H1 (cell line): ENCODE measurements at regions not wholly inside any gene's neighbourhood (a gene's known extent, or its start where the extent isn't known, plus 50 kb on each side); places are given as distances from the start of the nearest gene placed in this dataset.

Experiments
- BRCA1 ChIP-seq: IDR thresholded peaks from 2 replicates; pipeline ENCODE4 v1.6.1; 2012; ENCODE audit warnings: low read depth, low read length, improper control_type of control experiment
- CTCF ChIP-seq, 3 experiments: IDR thresholded peaks; 1 replicate in 2 of 3; 2 replicates in 1 of 3; pipeline versions ENCODE4 v1.5.1 to v1.6.1; 2011; ENCODE audit warnings: low read length in 3 of 3, mild to moderate bottlenecking in 3 of 3, inconsistent platforms in 2 of 3, low read depth in 1 of 3, moderate library complexity in 1 of 3; ENCODE audit not compliant: insufficient read depth in 1 of 3; ENCODE audit errors: control extremely low read depth in 1 of 3
- MAFK ChIP-seq: IDR thresholded peaks from 2 replicates; pipeline ENCODE4 v1.6.1; 2012; ENCODE audit warnings: low read depth, mild to moderate bottlenecking, improper control_type of control experiment, low read length
- MAX ChIP-seq: IDR thresholded peaks from 2 replicates; pipeline ENCODE4 v1.6.1; 2012; ENCODE audit warnings: inconsistent platforms
- POLR2A ChIP-seq, 2 experiments: IDR thresholded peaks; 1 replicate in 1 of 2; 2 replicates in 1 of 2; pipeline ENCODE4 v1.6.1; 2011; ENCODE audit warnings: low read depth in 2 of 2, low read length in 2 of 2, mild to moderate bottlenecking in 2 of 2; ENCODE audit errors: control extremely low read depth in 1 of 2
- POLR2AphosphoS5 ChIP-seq: IDR thresholded peaks from 2 replicates; pipeline ENCODE4 v1.6.1; 2011; ENCODE audit warnings: low read depth, low read length
- SAP30 ChIP-seq: fragments of 300-600 bp; sonication (generic); IDR thresholded peaks from 2 replicates; pipeline ENCODE4 v1.7.1; 2012; ENCODE audit warnings: low read length, moderate library complexity, mild to moderate bottlenecking, inconsistent platforms; ENCODE audit not compliant: insufficient read depth, insufficient replicate concordance
- YY1 ChIP-seq: IDR thresholded peaks from 2 replicates; pipeline ENCODE4 v1.6.1; 2011; ENCODE audit warnings: low read depth, mild to moderate bottlenecking, low read length

GRCh38 chr21:16304174-16305095, 574.7 kb downstream of the USP25 start:
- TF ChIP-seq POLR2A (IDR thresholded peaks at IDR 0.05; ENCODE audit: control extremely low read depth in 1 of 2, low read depth in 2 of 2, low read length in 2 of 2) = no peak
- TF ChIP-seq POLR2AphosphoS5 = no peak
- no peak for TF ChIP-seq MAX
- TF ChIP-seq BRCA1 = no peak
- TF ChIP-seq CTCF (IDR thresholded peaks at IDR 0.05; ENCODE audit: control extremely low read depth in 1 of 3, insufficient read depth in 1 of 3, low read depth in 1 of 3, low read length in 3 of 3) = no peak
- no peak for TF ChIP-seq SAP30
- TF ChIP-seq YY1 = no peak
- TF ChIP-seq MAFK = no peak
